CD4-positive, CD25-positive, alpha-beta regulatory T cell (primary cell): ENCODE measurements at regions not wholly inside any gene's neighbourhood (a gene's known extent, or its start where the extent isn't known, plus 50 kb on each side); places are given as distances from the start of the nearest gene placed in this dataset.
A peak's percentile ranks its signal among the peaks of the same experiment; 100 is the strongest.
"Not testable (repeated sequence)": the region's sequence is repeated elsewhere in the genome, so short reads cannot be mapped to it uniquely, and the experiment has no call there.

ENCODE experiments used
- ATAC-seq, 2 donors: fragments of 150-1000 bp; cut with Tn5 transposase; one replicate each; pipeline ENCODE4 v1.10.0; 2021; ENCODE audit warnings: low read depth in 2 of 2, moderate number of reproducible peaks in 2 of 2, moderate library complexity in 1 of 2
- DNase-seq, 3 donors: peaks; one replicate each; pipeline versions ENCODE4 v3.0.0 to v3.0.0-alpha.2; 2012 to 2022; ENCODE audit warnings: mixed read lengths in 1 of 3
- H3K27ac ChIP-seq: one replicate; pipeline ENCODE4 v1.7.0; 2013; ENCODE audit warnings: mild to moderate bottlenecking, low read length; ENCODE audit not compliant: insufficient read depth, poor library complexity, severe bottlenecking
- H3K27me3 ChIP-seq: one replicate; pipeline ENCODE4 v1.7.0; 2013; ENCODE audit warnings: low read length; ENCODE audit not compliant: control insufficient read depth, insufficient read depth
- H3K36me3 ChIP-seq: one replicate; pipeline ENCODE4 v1.7.0; 2013; ENCODE audit warnings: mild to moderate bottlenecking, low read length, moderate library complexity; ENCODE audit not compliant: control insufficient read depth, insufficient read depth
- H3K4me1 ChIP-seq: 2 replicates; pipeline ENCODE4 v1.7.0; 2013; ENCODE audit warnings: mild to moderate bottlenecking, low read length; ENCODE audit not compliant: insufficient read depth, control insufficient read depth, poor library complexity, severe bottlenecking
- H3K4me3 ChIP-seq: one replicate; pipeline ENCODE4 v1.7.0; 2013; ENCODE audit warnings: low read depth, mild to moderate bottlenecking, low read length, moderate library complexity
- H3K9me3 ChIP-seq, 2 experiments: 1 replicate in 1 of 2; 2 replicates in 1 of 2; pipeline ENCODE4 v1.7.0; 2013; ENCODE audit warnings: low read length in 2 of 2, mild to moderate bottlenecking in 1 of 2, moderate library complexity in 1 of 2; ENCODE audit not compliant: control insufficient read depth in 2 of 2
- H3K27ac Mint-ChIP-seq, 3 donors: one replicate each; pipeline ENCODE4 v1.8.0; 2020 to 2022; ENCODE audit warnings: mild to moderate bottlenecking in 3 of 3, mixed read lengths in 3 of 3, moderate library complexity in 2 of 3
- H3K27me3 Mint-ChIP-seq: one replicate; pipeline ENCODE4 v1.8.0; 2022; ENCODE audit warnings: mild to moderate bottlenecking, mixed read lengths
- H3K36me3 Mint-ChIP-seq: one replicate; pipeline ENCODE4 v1.8.0; 2020; ENCODE audit warnings: mixed read lengths
- H3K4me1 Mint-ChIP-seq, 4 donors: one replicate each; pipeline ENCODE4 v1.8.0; 2020 to 2022; ENCODE audit warnings: mixed read lengths in 4 of 4, mild to moderate bottlenecking in 1 of 4
- H3K4me3 Mint-ChIP-seq, 4 donors: one replicate each; pipeline ENCODE4 v1.8.0; 2020 to 2022; ENCODE audit warnings: mild to moderate bottlenecking in 4 of 4, mixed read lengths in 4 of 4, moderate library complexity in 3 of 4
- H3K9me3 Mint-ChIP-seq, 7 donors: one replicate each; pipeline ENCODE4 v1.8.0; 2020 to 2022; ENCODE audit warnings: mixed read lengths in 7 of 7, mild to moderate bottlenecking in 3 of 7, moderate library complexity in 2 of 7

GRCh38 chr12:9341260-9341585, 133.0 kb upstream of the PZP start:
- H3K4me1 ChIP-seq, result no peaks in the 10 kb centered on the region
- no peaks in the 10 kb centered on the region for H3K36me3 ChIP-seq
- H3K4me3 ChIP-seq, result no peak overlapping the region
- no peak for ATAC-seq
- H3K27me3 Mint-ChIP-seq, result no peaks in the 10 kb centered on the region
- peaks cover 0 to 8% (median 0%) of the 10 kb centered on the region in 7 donors for H3K9me3 Mint-ChIP-seq
- no peaks in the 10 kb centered on the region for H3K9me3 ChIP-seq
- H3K27ac Mint-ChIP-seq, result peak overlapping the region in 1 of 3 donors; percentile 44
- H3K27ac ChIP-seq, result no peak overlapping the region
- no peaks in the 10 kb centered on the region for H3K27me3 ChIP-seq
- no peak overlapping the region for H3K4me3 Mint-ChIP-seq
- peak in 1 of 3 donors; percentile 47 for DNase-seq
- H3K36me3 Mint-ChIP-seq, result peaks cover 11% of the 10 kb centered on the region
- H3K4me1 Mint-ChIP-seq, result peaks cover 0 to 10% (median 3%) of the 10 kb centered on the region in 4 donors

DNA sequence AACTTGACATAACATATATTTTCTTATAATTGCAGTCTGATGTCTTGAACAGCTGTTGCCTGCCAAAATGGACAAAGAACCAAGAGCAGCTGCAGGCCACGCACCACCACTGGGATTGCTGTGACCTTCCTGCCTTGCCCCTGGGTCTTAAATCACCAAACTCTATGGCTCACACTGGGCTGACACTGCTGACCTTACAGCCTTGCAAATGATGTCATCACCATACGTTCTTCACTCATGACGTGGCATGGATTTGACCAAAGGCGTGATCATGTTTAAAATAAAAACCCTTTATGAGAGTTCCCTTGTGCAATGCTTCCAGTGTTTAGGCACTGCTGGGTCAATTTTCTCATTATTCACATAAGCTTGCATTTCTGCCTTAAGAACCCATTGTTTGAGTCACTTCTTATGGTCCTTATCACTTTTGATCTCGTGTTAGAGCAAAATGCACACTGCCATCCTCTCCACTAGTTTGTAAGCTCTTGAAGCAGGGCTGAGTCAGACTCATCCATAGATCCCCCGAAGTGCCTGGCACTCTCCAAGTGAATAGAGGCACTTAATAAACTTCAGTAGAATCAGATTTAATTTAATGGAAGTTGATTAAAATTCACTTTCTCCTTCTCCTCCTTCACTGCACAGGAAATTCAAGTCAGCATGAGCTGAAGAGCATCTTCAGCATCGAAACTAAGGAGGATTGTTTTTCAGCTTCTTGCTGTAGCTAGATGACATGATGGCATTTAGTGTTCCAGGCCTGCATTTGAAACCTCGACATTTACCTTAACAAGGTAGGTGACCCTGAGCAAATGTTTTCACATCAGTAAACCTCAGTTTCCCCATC, 132.4 kb upstream of the PZP start:
- H3K4me3 ChIP-seq, result no peak overlapping the region
- H3K27me3 Mint-ChIP-seq, result no peaks in the 10 kb centered on the region
- H3K27ac ChIP-seq, result no peak overlapping the region
- no peaks in the 10 kb centered on the region for H3K4me1 ChIP-seq
- no peak overlapping the region for H3K4me3 Mint-ChIP-seq
- peaks cover 0 to 9% (median 0%) of the 10 kb centered on the region in 7 donors for H3K9me3 Mint-ChIP-seq
- ATAC-seq, result no peak
- H3K4me1 Mint-ChIP-seq, result peaks cover 0 to 10% (median 3%) of the 10 kb centered on the region in 4 donors
- DNase-seq, result peak in 1 of 3 donors; percentile 19
- H3K36me3 Mint-ChIP-seq, result peaks cover 12% of the 10 kb centered on the region
- H3K36me3 ChIP-seq, result no peaks in the 10 kb centered on the region
- H3K27me3 ChIP-seq, result no peaks in the 10 kb centered on the region
- H3K27ac Mint-ChIP-seq, result peak overlapping the region in 1 of 3 donors; percentile 44
- no peaks in the 10 kb centered on the region for H3K9me3 ChIP-seq

DNA sequence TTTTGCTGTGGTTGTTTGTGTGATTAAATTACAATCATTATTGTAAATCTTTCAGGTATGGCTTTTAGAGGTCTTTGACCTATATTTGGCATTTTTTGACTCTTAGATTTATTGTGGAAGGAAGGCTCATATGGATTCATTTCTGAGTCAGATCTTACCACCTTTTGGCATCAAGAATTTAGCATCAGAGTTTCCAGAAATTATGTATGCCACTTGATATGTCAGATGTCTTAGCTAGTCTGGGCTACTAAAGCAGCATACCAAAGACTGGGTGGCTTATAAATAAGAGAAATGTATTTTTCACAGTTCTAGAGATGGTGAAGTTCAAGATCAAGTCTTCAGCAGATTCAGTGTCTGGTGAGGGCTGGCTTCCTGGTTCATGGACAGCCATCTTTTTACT, 129.5 kb upstream of the PZP start:
- H3K4me1 Mint-ChIP-seq, result peaks cover 0 to 7% (median 3%) of the 10 kb centered on the region in 4 donors
- Histone ChIP-seq H3K27me3 (no peaks in the 10 kb centered on the region), H3K36me3 (no peaks in the 10 kb centered on the region), H3K9me3 (no peaks in the 10 kb centered on the region), H3K4me3 (no peak overlapping the region), H3K4me1 (no peaks in the 10 kb centered on the region), H3K27ac (no peak overlapping the region)
- H3K27me3 Mint-ChIP-seq, result no peaks in the 10 kb centered on the region
- peaks cover 12% of the 10 kb centered on the region for H3K36me3 Mint-ChIP-seq
- no peak overlapping the region for H3K4me3 Mint-ChIP-seq
- no peak overlapping the region for H3K27ac Mint-ChIP-seq
- H3K9me3 Mint-ChIP-seq, result peaks cover 0 to 9% (median 0%) of the 10 kb centered on the region in 7 donors
- no peak for ATAC-seq
- no peak for DNase-seq

GRCh38 chr12:9336375-9337011, 128.3 kb upstream of the PZP start:
- not testable (repeated sequence) for H3K27me3 ChIP-seq

DNA sequence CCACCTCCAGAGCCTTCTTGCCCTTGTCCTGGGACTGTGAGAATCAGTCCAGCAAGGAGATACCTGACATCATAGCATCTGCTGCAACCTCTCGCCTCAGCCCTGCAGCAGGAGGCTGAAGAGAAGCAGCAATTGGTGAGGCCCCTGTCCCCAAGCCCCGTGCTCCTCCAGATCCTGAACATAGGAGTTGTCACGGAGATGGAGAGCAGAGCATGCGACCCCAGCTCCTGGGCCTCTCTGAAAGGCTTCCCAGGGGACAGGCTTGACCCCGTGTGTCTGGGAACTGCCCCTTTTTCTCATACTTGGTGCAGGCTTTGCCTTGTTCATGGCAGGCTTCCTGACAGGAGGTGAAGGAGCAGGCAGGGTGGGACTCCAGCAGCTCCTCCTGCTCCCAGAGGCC, 127.7 kb upstream of the PZP start:
- Histone ChIP-seq H3K4me1 (no peaks in the 10 kb centered on the region), H3K4me3 (no peak overlapping the region), H3K27me3 (no peaks in the 10 kb centered on the region), H3K36me3 (no peaks in the 10 kb centered on the region), H3K27ac (no peak overlapping the region), H3K9me3 (no peaks in the 10 kb centered on the region)
- Mint-ChIP-seq H3K36me3 (peaks cover 4% of the 10 kb centered on the region), H3K27me3 (no peaks in the 10 kb centered on the region), H3K9me3 (peaks cover 0 to 9% (median 0%) of the 10 kb centered on the region in 7 donors), H3K4me3 (no peak overlapping the region), H3K27ac (no peak overlapping the region), H3K4me1 (peaks cover 0 to 7% (median 3%) of the 10 kb centered on the region in 4 donors)
- DNase-seq (no peak), ATAC-seq (no peak)

More at GRCh38 chr12:9336375-9337011, 128.3 kb upstream of the PZP start:
- not testable (repeated sequence) for H3K4me3 ChIP-seq, H3K9me3 ChIP-seq, DNase-seq, H3K4me1 Mint-ChIP-seq, ATAC-seq, H3K27me3 Mint-ChIP-seq, H3K9me3 Mint-ChIP-seq, H3K4me3 Mint-ChIP-seq, H3K4me1 ChIP-seq, H3K36me3 Mint-ChIP-seq, H3K36me3 ChIP-seq, H3K27ac Mint-ChIP-seq, H3K27ac ChIP-seq

DNA sequence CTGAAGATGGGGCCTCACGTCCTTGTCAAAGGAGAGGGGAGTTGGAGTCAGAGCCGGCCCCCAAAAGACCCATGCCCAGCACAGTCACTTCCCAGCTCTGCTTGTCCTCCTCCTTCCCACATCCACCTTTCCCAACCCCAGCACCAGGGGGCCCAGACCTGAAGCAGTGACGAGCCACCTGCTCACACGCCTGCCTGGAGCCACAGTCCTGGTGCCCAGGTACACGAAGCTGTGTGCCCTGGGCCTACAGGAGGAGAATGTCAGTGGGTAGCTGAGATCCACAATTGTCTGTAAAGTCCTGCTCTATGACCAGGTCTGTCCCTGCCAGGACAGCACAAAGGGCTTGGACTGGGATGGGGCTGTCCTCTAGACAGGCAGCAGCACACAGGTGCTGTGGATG, 126.8 kb upstream of the PZP start:
- peaks cover 0 to 5% (median 2%) of the 10 kb centered on the region in 4 donors for H3K4me1 Mint-ChIP-seq
- no peaks in the 10 kb centered on the region for H3K27me3 Mint-ChIP-seq
- ATAC-seq (no peak), DNase-seq (no peak)
- peaks cover 0 to 9% (median 0%) of the 10 kb centered on the region in 7 donors for H3K9me3 Mint-ChIP-seq
- no peak overlapping the region for H3K27ac Mint-ChIP-seq
- Histone ChIP-seq H3K27ac (no peak overlapping the region), H3K27me3 (no peaks in the 10 kb centered on the region), H3K36me3 (no peaks in the 10 kb centered on the region), H3K4me1 (no peaks in the 10 kb centered on the region), H3K9me3 (no peaks in the 10 kb centered on the region), H3K4me3 (no peak overlapping the region)
- peaks cover 4% of the 10 kb centered on the region for H3K36me3 Mint-ChIP-seq
- no peak overlapping the region for H3K4me3 Mint-ChIP-seq

GRCh38 chr12:9334041-9334692, 126.0 kb upstream of the PZP start:
- H3K4me1 Mint-ChIP-seq, result peaks cover 0 to 5% (median 2%) of the 10 kb centered on the region in 4 donors
- H3K27ac Mint-ChIP-seq, result no peak overlapping the region
- no peaks in the 10 kb centered on the region for H3K4me1 ChIP-seq
- DNase-seq (no peak), ATAC-seq (no peak)
- H3K27ac ChIP-seq, result no peak overlapping the region
- no peaks in the 10 kb centered on the region for H3K27me3 Mint-ChIP-seq
- no peak overlapping the region for H3K4me3 ChIP-seq
- H3K9me3 Mint-ChIP-seq, result peaks cover 0 to 9% (median 0%) of the 10 kb centered on the region in 7 donors
- H3K36me3 Mint-ChIP-seq, result peaks cover 4% of the 10 kb centered on the region
- no peaks in the 10 kb centered on the region for H3K27me3 ChIP-seq
- no peaks in the 10 kb centered on the region for H3K9me3 ChIP-seq
- H3K36me3 ChIP-seq, result no peaks in the 10 kb centered on the region
- no peak overlapping the region for H3K4me3 Mint-ChIP-seq
